OCI-LY3 (cell line): ENCODE measurements at regions not wholly inside any gene's neighbourhood (a gene's known extent, or its start where the extent isn't known, plus 50 kb on each side); places are given as distances from the start of the nearest gene placed in this dataset.

ENCODE experiments used
- EZH2phosphoT487 ChIP-seq: fragments of 200-600 bp; shearing (Covaris generic); IDR thresholded peaks from 2 replicates; pipeline ENCODE4 v1.6.1; 2018; ENCODE audit warnings: antibody characterized with exemption, mixed run types, low read depth
- TF ChIP-seq, protein P1 (sequence below): fragments of 200-600, 300-600 bp; sonication (generic); IDR thresholded peaks from 2 replicates; pipeline ENCODE4 v1.5.1; 2014; ENCODE audit warnings: antibody characterized with exemption, low read length, low read depth

DNA sequence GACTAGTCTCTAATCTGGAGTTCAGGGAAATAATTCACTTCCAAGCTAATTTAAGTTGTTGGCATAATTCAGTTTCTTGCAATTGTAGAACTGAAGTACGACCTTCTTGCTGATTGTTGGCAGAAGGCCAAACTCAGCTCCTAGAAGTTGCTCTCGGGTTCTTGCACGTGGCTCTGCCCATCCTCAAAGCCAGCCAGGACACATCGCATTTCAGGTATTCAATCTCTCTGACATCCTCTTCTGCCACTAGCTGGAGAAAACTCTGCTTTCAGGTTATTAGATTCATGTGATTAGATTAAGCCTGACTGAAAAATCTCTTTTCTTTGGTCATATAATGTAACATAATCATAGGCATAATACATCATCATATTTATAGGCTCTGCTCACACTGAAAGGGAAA is 362.0 kb downstream of the ZPLD1 start:
- TF ChIP-seq, protein P1, sequence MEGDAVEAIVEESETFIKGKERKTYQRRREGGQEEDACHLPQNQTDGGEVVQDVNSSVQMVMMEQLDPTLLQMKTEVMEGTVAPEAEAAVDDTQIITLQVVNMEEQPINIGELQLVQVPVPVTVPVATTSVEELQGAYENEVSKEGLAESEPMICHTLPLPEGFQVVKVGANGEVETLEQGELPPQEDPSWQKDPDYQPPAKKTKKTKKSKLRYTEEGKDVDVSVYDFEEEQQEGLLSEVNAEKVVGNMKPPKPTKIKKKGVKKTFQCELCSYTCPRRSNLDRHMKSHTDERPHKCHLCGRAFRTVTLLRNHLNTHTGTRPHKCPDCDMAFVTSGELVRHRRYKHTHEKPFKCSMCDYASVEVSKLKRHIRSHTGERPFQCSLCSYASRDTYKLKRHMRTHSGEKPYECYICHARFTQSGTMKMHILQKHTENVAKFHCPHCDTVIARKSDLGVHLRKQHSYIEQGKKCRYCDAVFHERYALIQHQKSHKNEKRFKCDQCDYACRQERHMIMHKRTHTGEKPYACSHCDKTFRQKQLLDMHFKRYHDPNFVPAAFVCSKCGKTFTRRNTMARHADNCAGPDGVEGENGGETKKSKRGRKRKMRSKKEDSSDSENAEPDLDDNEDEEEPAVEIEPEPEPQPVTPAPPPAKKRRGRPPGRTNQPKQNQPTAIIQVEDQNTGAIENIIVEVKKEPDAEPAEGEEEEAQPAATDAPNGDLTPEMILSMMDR, result no peak
- TF ChIP-seq EZH2phosphoT487, result no peak
